Adrenal gland (tissue), 9 donors: ENCODE measurements at regions not wholly inside any gene's neighbourhood (a gene's known extent, or its start where the extent isn't known, plus 50 kb on each side); places are given as distances from the start of the nearest gene placed in this dataset.

Experiments
- DNase-seq, 7 donors: peaks; one replicate each; pipeline ENCODE4 v3.0.0-alpha.2; 2019 to 2020
- H3K27ac ChIP-seq, 5 donors: fragments of 200-600 bp; sonication (generic) in 4 of 5; 1 replicate in 3 of 5; 2 replicates in 2 of 5; pipeline versions ENCODE4 v1.5.1 to v1.8.0; 2016 to 2020; ENCODE audit warnings: mild to moderate bottlenecking in 1 of 5
- H3K27me3 ChIP-seq: fragments of 200-600 bp; 2 replicates; pipeline ENCODE4 v1.8.0; 2021
- H3K36me3 ChIP-seq, 2 donors: fragments of 200-600 bp; replicated peaks in 1 of 2; 1 replicate in 1 of 2; 2 replicates in 1 of 2; pipeline versions ENCODE4 v1.5.1 to v1.8.0; 2018 to 2022
- H3K4me1 ChIP-seq, 2 donors: fragments of 200-600 bp; replicated peaks in 1 of 2; 1 replicate in 1 of 2; 2 replicates in 1 of 2; pipeline versions ENCODE4 v1.5.1 to v1.8.0; 2018 to 2021
- H3K4me3 ChIP-seq, 4 donors: fragments of 200-600 bp; sonication (generic) in 3 of 4; one replicate each; pipeline ENCODE4 v1.5.1; 2016 to 2018
- H3K9me3 ChIP-seq, 3 donors: fragments of 200-600 bp; sonication (generic) in 1 of 3; replicated peaks in 1 of 3; 1 replicate in 2 of 3; 2 replicates in 1 of 3; pipeline versions ENCODE4 v1.5.1 to v1.8.0; 2016 to 2021
- CTCF ChIP-seq, 6 experiments: fragments of 450-650 bp in 4 of 6; fragments of 200-600 bp in 2 of 6; sonication (generic) in 1 of 6; IDR thresholded peaks; 1 replicate in 5 of 6; 2 replicates in 1 of 6; pipeline versions ENCODE4 v1.5.1 to v1.8.0; 2016 to 2021; ENCODE audit warnings: antibody characterized with exemption in 6 of 6, mild to moderate bottlenecking in 2 of 6, moderate library complexity in 1 of 6
- POLR2A ChIP-seq, 2 donors: fragments of 450-650 bp; IDR thresholded peaks; one replicate each; pipeline ENCODE4 v1.6.1; 2017; ENCODE audit warnings: antibody characterized with exemption in 2 of 2, mild to moderate bottlenecking in 2 of 2, moderate library complexity in 1 of 2
- WGBS, 4 donors: extraction: QIAGEN DNeasy Blood & Tissue Kit in 2 of 4; methylation state at CpG; one replicate each; pipeline versions ENCODE4 v1.1.5 to v1.1.7; 2013 to 2017; 5-methylcytosine and 5-hydroxymethylcytosine counted together
- intact Hi-C, 2 donors: fragments of 100-400 bp; cut with DNase I; formaldehyde crosslinking; loops; one replicate each; pipeline versions ENCODE4 v1.14.1 to v1.15.0; 2022 to 2023
- donor health status: healthy with polysubstance abuse.
- donor health status: Bipolar disorder and iron deficiency.
- donor health status: DM: yes; HTN: yes; CAD: no.
- donor health status: DM: no; HTN: no; CAD: no.
- donor health status: DM: no; HTN: no; CAD: no.

GRCh38 chr11:104728927-104729326 is 169.3 kb downstream of the CASP12 start:
- H3K36me3 ChIP-seq, result no peaks in the 10 kb centered on the region
- H3K9me3 ChIP-seq, result no peaks in the 10 kb centered on the region
- H3K4me3 ChIP-seq, result no peak overlapping the region
- H3K27ac ChIP-seq, result no peak overlapping the region
- TF ChIP-seq POLR2A (IDR thresholded peaks at IDR 0.05) (no peak), CTCF (IDR thresholded peaks at IDR 0.05) (no peak)
- no peaks in the 10 kb centered on the region for H3K27me3 ChIP-seq
- DNase-seq, result no peak
- H3K4me1 ChIP-seq, result no peaks in the 10 kb centered on the region
- intact Hi-C loops, result no loop called here
- 86 to 94% (median 93%) methylated on average over 6 of the region's 6 CpGs for WGBS, 4 donors

GRCh38 chr11:104727768-104728167 is 170.5 kb downstream of the CASP12 start:
- 51 to 61% (median 57%) methylated on average over 2 of the region's 2 CpGs for WGBS, 4 donors
- Histone ChIP-seq H3K27ac (no peak overlapping the region), H3K4me3 (no peak overlapping the region), H3K9me3 (no peaks in the 10 kb centered on the region), H3K4me1 (no peaks in the 10 kb centered on the region), H3K36me3 (no peaks in the 10 kb centered on the region), H3K27me3 (no peaks in the 10 kb centered on the region)
- intact Hi-C loops, result no loop called here
- TF ChIP-seq POLR2A (IDR thresholded peaks at IDR 0.05) (no peak), CTCF (IDR thresholded peaks at IDR 0.05) (no peak)
- no peak for DNase-seq

- whole genome bisulfite sequencing, 4 donors, result 87 to 97% (median 92%) methylated on average over 1 of the region's 1 CpG
- no peak for DNase-seq
- intact Hi-C loops, result no loop called here
- Histone ChIP-seq H3K4me1 (no peaks in the 10 kb centered on the region), H3K4me3 (no peak overlapping the region), H3K27me3 (no peaks in the 10 kb centered on the region), H3K27ac (no peak overlapping the region), H3K36me3 (no peaks in the 10 kb centered on the region), H3K9me3 (peaks cover 0 to 6% (median 0%) of the 10 kb centered on the region in 3 donors)
- TF ChIP-seq CTCF (IDR thresholded peaks at IDR 0.05) (no peak), POLR2A (IDR thresholded peaks at IDR 0.05) (no peak)
Measured at GRCh38 chr11:104727095-104727494, 171.2 kb downstream of the CASP12 start.

GRCh38 chr11:104725796-104726408 is 172.4 kb downstream of the CASP12 start:
- Histone ChIP-seq H3K4me3 (no peak overlapping the region), H3K4me1 (no peaks in the 10 kb centered on the region), H3K27me3 (no peaks in the 10 kb centered on the region), H3K9me3 (peaks cover 0 to 6% (median 0%) of the 10 kb centered on the region in 3 donors), H3K36me3 (no peaks in the 10 kb centered on the region), H3K27ac (no peak overlapping the region)
- 49 to 74% (median 70%) methylated on average over 4 of the region's 4 CpGs for WGBS, 4 donors
- no peak for DNase-seq
- intact Hi-C loops, result no loop called here
- no peak for TF ChIP-seq POLR2A (IDR thresholded peaks at IDR 0.05)
- no peak for TF ChIP-seq CTCF (IDR thresholded peaks at IDR 0.05)
